ENCODE measurements at regions not wholly inside any gene's neighbourhood (a gene's known extent, or its start where the extent isn't known, plus 50 kb on each side); places are given as distances from the start of the nearest gene placed in this dataset.
"Not testable (repeated sequence)": the region's sequence is repeated elsewhere in the genome, so short reads cannot be mapped to it uniquely, and the experiment has no call there.

DNA sequence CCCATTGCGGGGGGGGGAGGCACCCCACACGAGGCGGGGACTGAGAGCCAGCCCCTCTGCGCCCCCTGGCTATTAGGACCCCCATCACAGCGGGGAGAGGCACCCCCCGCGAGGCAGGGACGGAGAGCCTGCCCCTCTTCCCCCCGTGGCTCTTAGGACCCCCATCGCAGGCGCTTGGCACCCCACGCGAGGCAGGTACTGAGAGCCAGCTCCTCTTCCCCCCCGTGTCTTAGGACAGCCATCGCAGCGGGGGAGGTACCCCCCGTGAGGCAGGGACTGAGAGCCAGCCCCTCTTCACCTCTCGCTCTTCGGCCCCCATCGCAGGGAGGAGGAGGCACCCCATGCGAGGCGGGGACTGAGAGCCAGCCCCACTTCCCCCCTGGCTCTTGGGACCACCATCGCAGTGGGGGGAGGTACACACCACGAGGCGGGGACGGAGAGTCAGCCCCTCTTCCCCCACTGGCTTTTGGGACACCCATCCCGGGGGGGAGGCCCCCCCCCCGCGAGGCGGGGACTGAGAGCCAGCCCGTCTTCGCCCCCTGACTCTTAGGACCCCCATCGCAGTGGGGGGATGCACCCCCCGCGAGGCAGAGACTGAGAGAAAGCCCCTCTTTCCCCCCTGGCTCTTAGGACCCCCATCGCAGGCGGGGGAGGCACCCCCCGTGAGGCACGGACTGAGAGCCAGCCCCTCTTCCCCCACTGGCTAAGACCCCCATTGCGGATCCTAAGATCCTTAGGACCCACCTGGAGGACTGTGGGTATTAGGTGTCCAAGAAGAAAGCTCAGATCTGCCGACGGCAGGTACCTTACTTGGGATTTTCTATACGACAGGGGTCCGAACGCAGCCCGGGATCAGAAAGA, 198.6 kb upstream of the PZP start:
- DNase-seq: no peak
- Mint-ChIP-seq H3K27ac (no peak overlapping the region), H3K4me1 (ENCODE audit: low read depth) (no peaks in the 10 kb centered on the region), H3K27me3 (ENCODE audit: insufficient read depth) (no peaks in the 10 kb centered on the region; the same call in 1 of the 2 replicates), H3K9me3 (0 out of 2 replicates have a peak, but pooled peaks cover 4% of the 10 kb centered on the region), H3K4me3 (no peak overlapping the region), H3K36me3 (ENCODE audit: low read depth) (no peaks in the 10 kb centered on the region)
- TF ChIP-seq, protein P1, sequence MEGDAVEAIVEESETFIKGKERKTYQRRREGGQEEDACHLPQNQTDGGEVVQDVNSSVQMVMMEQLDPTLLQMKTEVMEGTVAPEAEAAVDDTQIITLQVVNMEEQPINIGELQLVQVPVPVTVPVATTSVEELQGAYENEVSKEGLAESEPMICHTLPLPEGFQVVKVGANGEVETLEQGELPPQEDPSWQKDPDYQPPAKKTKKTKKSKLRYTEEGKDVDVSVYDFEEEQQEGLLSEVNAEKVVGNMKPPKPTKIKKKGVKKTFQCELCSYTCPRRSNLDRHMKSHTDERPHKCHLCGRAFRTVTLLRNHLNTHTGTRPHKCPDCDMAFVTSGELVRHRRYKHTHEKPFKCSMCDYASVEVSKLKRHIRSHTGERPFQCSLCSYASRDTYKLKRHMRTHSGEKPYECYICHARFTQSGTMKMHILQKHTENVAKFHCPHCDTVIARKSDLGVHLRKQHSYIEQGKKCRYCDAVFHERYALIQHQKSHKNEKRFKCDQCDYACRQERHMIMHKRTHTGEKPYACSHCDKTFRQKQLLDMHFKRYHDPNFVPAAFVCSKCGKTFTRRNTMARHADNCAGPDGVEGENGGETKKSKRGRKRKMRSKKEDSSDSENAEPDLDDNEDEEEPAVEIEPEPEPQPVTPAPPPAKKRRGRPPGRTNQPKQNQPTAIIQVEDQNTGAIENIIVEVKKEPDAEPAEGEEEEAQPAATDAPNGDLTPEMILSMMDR (IDR thresholded peaks at IDR 0.05): no peak

DNA sequence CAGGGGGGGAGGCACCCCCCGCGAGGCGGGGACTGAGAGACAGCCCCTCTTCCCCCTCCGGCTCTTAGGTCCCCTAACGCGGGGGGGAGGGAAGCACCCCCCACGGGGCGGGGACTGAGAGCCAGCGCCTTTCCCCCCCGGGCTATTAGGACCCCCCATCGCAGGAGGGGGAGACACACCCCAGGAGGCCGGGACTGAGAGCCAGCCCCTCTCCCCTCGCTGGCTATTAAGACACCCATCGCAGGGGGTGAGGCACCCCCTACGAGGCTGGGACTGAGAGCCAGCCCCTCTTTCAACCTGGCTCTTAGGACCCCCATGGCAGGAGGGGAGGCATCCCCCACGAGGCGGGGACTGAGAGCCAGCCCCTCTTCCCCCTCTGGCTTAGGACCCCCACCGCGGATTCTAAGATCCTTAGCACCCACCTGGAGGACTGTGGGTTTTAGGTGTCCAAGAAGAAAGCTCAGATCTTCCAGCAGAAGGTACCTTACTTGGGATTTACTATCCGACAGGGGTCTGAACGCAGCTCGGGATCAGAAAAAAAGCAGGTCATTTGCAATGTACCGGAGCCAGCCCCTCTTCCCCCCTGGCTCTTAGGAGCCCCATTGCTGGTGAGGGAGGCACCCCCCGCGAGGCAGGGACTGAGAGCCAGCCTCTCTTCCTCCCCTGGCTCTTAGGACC, 197.8 kb upstream of the PZP start:
- no peaks in the 10 kb centered on the region for H3K36me3 Mint-ChIP-seq (ENCODE audit: low read depth)
- H3K4me3 Mint-ChIP-seq: no peak overlapping the region
- no peaks in the 10 kb centered on the region for H3K27me3 Mint-ChIP-seq (ENCODE audit: insufficient read depth)
- no peak overlapping the region for H3K27ac Mint-ChIP-seq
- 0 out of 2 replicates have a peak, but pooled peaks cover 4% of the 10 kb centered on the region for H3K9me3 Mint-ChIP-seq
- no peaks in the 10 kb centered on the region for H3K4me1 Mint-ChIP-seq (ENCODE audit: low read depth)
- TF ChIP-seq, protein P1 (IDR thresholded peaks at IDR 0.05): no peak
- DNase-seq: no peak

DNA sequence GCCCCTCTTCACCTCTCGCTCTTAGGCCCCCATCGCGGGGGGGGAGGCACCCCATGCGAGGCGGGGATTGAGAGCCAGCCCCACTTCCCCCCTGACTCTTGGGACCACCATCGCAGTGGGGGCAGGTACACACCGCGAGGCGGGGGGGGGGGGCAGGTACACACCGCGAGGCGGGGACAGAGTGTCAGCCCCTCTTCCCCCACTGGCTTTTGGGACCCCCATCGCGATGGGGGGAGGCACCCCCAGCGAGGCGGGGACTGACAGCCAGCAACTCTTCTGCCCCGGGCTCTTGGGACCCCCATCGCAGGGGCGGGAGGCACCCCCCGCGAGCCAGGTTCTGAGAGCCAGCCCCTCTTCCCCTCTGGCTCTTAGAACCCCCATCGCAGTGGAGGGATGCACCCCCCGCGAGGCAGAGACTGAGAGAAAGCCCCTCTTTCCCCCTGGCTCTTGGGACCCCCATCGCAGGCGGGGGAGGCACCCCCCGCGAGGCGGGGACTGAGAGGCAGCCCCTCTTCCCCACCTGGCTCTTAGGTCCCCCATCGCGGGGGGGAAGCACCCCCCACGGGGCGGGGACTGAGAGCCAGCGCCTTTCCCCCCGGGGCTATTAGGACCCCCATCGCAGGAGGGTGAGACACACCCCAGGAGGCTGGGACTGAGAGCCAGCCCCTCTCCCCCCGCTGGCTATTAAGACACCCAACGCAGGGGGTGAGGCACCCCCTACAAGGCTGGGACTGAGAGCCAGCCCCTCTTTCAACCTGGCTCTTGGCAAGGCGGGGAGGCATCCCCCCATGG, 196.5 kb upstream of the PZP start:
- no peaks in the 10 kb centered on the region for H3K4me1 Mint-ChIP-seq (ENCODE audit: low read depth)
- no peak overlapping the region for H3K27ac Mint-ChIP-seq
- 0 out of 2 replicates have a peak, but pooled peaks cover 4% of the 10 kb centered on the region for H3K9me3 Mint-ChIP-seq
- H3K27me3 Mint-ChIP-seq (ENCODE audit: insufficient read depth): no peaks in the 10 kb centered on the region
- no peak for DNase-seq
- H3K36me3 Mint-ChIP-seq (ENCODE audit: low read depth): no peaks in the 10 kb centered on the region
- H3K4me3 Mint-ChIP-seq: no peak overlapping the region
- TF ChIP-seq, protein P1 (IDR thresholded peaks at IDR 0.05): no peak

DNA sequence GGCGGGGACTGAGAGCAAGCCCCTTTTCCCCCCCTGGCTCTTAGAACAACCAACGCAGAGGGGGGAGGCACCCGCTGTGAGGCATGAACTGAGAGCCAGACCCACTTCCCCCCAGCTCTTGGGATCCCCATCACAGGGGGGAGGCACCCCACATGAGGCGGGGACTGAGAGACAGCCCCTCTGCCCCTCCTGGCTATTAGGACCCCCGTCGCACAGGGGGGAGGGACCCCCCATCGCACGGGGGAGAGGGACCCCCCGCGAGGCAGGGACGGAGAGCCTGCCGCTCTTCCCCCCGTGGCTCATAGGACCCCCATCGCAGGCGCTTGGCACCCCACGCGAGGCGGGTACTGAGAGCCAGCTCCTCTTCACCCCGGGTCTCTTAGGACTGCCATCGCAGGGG, 195.8 kb upstream of the PZP start:
- Mint-ChIP-seq H3K27ac (no peak overlapping the region), H3K27me3 (ENCODE audit: insufficient read depth) (no peaks in the 10 kb centered on the region), H3K4me1 (ENCODE audit: low read depth) (no peaks in the 10 kb centered on the region), H3K9me3 (0 out of 2 replicates have a peak, but pooled peaks cover 4% of the 10 kb centered on the region), H3K4me3 (no peak overlapping the region), H3K36me3 (ENCODE audit: low read depth) (no peaks in the 10 kb centered on the region)
- TF ChIP-seq, protein P1 (IDR thresholded peaks at IDR 0.05): no peak
- DNase-seq: no peak

DNA sequence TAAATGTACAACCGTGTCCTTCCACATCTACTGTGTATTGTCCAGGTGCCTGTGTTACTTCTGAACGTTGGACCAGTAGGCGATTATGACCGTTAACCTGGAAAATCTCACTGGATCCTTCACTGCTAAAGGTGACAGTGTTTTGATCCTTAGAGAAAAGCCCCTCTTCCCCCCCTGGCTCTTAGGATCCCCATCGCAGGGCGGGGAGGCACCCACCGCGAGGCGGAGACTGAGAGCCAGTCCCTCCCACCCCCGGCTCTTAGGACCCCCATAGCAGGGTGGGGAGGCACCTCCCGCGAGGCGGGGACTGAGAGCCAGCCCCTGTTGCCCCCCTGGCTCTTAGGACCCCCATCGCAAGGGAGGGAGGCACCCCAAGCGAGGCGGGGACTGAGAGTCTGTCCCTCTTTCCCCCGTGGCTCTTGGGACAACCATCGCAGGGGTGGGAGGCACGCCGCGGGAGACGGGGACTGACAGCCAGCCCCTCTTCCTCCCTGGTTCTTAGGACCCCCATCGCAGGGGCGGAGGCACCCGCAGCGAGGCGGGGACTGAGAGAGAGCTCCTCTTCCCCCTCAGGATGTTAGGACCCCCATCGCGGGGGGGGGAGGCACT, 194.3 kb upstream of the PZP start:
- not testable (repeated sequence) for H3K4me1 Mint-ChIP-seq (ENCODE audit: low read depth); H3K27me3 Mint-ChIP-seq (ENCODE audit: insufficient read depth); H3K27ac Mint-ChIP-seq; H3K4me3 Mint-ChIP-seq; H3K36me3 Mint-ChIP-seq (ENCODE audit: low read depth); DNase-seq; H3K9me3 Mint-ChIP-seq

DNA sequence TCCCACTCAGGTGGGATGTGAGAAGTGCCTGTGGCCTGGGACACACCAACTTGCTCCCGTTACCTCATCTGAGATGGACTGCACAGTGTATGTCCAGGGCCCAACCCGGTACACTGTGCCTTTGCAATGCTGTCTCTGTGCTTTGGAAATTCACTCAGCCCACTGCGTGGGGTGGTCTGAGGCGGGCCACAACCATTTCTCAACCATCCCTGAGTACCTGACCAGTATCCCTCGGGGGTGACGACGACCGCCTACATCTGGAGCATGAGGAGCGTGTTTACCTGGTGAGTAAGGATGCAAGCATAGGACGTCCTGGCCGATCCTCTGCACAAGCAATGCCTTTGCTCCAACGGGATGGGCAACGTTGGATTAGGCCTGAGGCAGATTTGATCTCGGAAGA, 188.2 kb upstream of the PZP start:
- not testable (repeated sequence) for H3K9me3 Mint-ChIP-seq; H3K27ac Mint-ChIP-seq; H3K4me1 Mint-ChIP-seq (ENCODE audit: low read depth); H3K4me3 Mint-ChIP-seq; H3K27me3 Mint-ChIP-seq (ENCODE audit: insufficient read depth); H3K36me3 Mint-ChIP-seq (ENCODE audit: low read depth); DNase-seq

DNA sequence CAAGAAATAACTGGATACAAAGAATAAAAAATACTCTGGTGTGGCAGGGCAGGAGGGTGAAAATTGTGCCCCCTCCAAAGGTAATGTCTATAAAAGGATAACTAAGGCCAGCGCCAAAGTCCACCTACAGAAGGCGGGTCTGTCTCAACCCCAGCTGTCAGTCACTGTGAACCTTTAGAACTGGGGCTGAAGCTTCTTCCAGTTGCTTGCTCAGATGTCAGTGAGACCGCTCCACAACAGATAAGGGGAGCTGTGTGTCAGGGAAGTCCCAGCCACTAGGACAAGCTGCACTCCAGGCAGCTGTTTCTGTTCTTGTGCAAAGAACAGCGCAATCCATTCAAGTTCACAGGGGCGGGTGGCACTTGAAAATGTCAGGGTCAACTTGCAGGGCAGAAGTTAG, 187.0 kb upstream of the PZP start:
- not testable (repeated sequence) for H3K4me3 Mint-ChIP-seq

More for the DNA sequence above, 187.0 kb upstream of the PZP start:
- DNase-seq; H3K4me1 Mint-ChIP-seq (ENCODE audit: low read depth); H3K9me3 Mint-ChIP-seq; H3K27ac Mint-ChIP-seq; H3K36me3 Mint-ChIP-seq (ENCODE audit: low read depth); H3K27me3 Mint-ChIP-seq (ENCODE audit: insufficient read depth): not testable (repeated sequence)
